ENCODE measurements at regions not wholly inside any gene's neighbourhood (a gene's known extent, or its start where the extent isn't known, plus 50 kb on each side); places are given as distances from the start of the nearest gene placed in this dataset.

DNA sequence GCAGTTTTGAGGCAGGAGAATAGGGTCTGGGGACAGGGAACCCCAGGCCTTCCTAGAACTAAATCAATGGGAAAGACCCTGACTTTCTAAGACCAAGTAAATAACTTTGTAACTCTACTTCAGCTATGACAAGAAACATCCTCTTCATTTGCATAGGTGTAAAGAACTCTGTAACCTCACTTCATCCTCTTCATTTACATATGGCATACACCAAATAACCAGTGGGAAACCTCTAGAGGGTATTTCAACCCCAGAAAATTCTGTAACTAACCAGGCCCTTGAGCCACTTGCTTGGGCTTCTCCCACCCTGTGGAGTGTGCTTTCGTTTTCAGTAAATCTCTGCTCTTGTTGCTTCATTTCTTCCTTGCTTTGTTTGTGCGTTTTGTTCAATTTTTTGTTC is 495.6 kb downstream of the SIPA1L2 start:
- ATAC-seq: no peak
- no peak for TF ChIP-seq ISL1 (CRISPR knock-in tag; IDR thresholded peaks at IDR 0.05)
- no peak for TF ChIP-seq ZFP30 (CRISPR knock-in tag; IDR thresholded peaks at IDR 0.05)
- TF ChIP-seq ARNTL (CRISPR knock-in tag; IDR thresholded peaks at IDR 0.05; ENCODE audit: borderline replicate concordance, low read depth): no peak
- TF ChIP-seq TOX (CRISPR knock-in tag; IDR thresholded peaks at IDR 0.05; ENCODE audit: borderline replicate concordance): no peak
- no peak for TF ChIP-seq OSR1 (CRISPR knock-in tag; IDR thresholded peaks at IDR 0.05)
- TF ChIP-seq BACH2 (CRISPR knock-in tag; IDR thresholded peaks at IDR 0.05; ENCODE audit: borderline replicate concordance): no peak
- no peak for TF ChIP-seq SNAI2 (CRISPR knock-in tag; IDR thresholded peaks at IDR 0.05)
- no peak for TF ChIP-seq ZNF70 (CRISPR knock-in tag; IDR thresholded peaks at IDR 0.05)
- TF ChIP-seq ESRRG (CRISPR knock-in tag; IDR thresholded peaks at IDR 0.05): no peak
- no peak for TF ChIP-seq PPARA (CRISPR knock-in tag; IDR thresholded peaks at IDR 0.05; ENCODE audit: borderline replicate concordance)
- TF ChIP-seq ZC3H10 (CRISPR knock-in tag; IDR thresholded peaks at IDR 0.05): no peak
- TF ChIP-seq TCF4 (CRISPR knock-in tag; IDR thresholded peaks at IDR 0.05; ENCODE audit: borderline replicate concordance): no peak
- TF ChIP-seq, protein P1, sequence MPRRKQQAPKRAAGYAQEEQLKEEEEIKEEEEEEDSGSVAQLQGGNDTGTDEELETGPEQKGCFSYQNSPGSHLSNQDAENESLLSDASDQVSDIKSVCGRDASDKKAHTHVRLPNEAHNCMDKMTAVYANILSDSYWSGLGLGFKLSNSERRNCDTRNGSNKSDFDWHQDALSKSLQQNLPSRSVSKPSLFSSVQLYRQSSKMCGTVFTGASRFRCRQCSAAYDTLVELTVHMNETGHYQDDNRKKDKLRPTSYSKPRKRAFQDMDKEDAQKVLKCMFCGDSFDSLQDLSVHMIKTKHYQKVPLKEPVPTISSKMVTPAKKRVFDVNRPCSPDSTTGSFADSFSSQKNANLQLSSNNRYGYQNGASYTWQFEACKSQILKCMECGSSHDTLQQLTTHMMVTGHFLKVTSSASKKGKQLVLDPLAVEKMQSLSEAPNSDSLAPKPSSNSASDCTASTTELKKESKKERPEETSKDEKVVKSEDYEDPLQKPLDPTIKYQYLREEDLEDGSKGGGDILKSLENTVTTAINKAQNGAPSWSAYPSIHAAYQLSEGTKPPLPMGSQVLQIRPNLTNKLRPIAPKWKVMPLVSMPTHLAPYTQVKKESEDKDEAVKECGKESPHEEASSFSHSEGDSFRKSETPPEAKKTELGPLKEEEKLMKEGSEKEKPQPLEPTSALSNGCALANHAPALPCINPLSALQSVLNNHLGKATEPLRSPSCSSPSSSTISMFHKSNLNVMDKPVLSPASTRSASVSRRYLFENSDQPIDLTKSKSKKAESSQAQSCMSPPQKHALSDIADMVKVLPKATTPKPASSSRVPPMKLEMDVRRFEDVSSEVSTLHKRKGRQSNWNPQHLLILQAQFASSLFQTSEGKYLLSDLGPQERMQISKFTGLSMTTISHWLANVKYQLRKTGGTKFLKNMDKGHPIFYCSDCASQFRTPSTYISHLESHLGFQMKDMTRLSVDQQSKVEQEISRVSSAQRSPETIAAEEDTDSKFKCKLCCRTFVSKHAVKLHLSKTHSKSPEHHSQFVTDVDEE (CRISPR knock-in tag; IDR thresholded peaks at IDR 0.05): no peak
- TF ChIP-seq CSDC2 (CRISPR knock-in tag; IDR thresholded peaks at IDR 0.05): no peak

DNA sequence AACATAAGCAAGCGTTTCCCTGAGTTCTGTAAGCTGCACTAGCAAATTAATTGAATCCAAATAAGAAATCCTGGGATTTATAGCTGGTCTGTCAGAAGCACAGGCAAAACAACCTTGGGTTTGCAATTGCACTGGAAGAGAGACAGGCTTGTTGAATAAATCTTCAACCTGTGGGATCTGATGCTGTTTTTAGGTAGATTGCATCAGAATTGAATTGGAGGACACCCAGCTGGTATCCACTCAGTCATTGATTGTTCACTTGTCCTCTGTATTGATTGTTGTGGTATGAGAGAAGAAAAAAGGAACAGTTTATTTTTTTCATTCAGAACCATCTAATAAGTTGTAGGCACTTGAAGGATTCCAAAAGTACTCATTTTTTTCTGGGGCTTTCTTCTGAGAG is 497.4 kb downstream of the SIPA1L2 start:
- TF ChIP-seq, protein P2, sequence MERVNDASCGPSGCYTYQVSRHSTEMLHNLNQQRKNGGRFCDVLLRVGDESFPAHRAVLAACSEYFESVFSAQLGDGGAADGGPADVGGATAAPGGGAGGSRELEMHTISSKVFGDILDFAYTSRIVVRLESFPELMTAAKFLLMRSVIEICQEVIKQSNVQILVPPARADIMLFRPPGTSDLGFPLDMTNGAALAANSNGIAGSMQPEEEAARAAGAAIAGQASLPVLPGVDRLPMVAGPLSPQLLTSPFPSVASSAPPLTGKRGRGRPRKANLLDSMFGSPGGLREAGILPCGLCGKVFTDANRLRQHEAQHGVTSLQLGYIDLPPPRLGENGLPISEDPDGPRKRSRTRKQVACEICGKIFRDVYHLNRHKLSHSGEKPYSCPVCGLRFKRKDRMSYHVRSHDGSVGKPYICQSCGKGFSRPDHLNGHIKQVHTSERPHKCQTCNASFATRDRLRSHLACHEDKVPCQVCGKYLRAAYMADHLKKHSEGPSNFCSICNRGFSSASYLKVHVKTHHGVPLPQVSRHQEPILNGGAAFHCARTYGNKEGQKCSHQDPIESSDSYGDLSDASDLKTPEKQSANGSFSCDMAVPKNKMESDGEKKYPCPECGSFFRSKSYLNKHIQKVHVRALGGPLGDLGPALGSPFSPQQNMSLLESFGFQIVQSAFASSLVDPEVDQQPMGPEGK (CRISPR knock-in tag; IDR thresholded peaks at IDR 0.05; ENCODE audit: borderline replicate concordance): no peak
- no peak for TF ChIP-seq ZNF8 (CRISPR knock-in tag; IDR thresholded peaks at IDR 0.05)
- TF ChIP-seq ZC3H10 (CRISPR knock-in tag; IDR thresholded peaks at IDR 0.05): no peak
- TF ChIP-seq, protein P3, sequence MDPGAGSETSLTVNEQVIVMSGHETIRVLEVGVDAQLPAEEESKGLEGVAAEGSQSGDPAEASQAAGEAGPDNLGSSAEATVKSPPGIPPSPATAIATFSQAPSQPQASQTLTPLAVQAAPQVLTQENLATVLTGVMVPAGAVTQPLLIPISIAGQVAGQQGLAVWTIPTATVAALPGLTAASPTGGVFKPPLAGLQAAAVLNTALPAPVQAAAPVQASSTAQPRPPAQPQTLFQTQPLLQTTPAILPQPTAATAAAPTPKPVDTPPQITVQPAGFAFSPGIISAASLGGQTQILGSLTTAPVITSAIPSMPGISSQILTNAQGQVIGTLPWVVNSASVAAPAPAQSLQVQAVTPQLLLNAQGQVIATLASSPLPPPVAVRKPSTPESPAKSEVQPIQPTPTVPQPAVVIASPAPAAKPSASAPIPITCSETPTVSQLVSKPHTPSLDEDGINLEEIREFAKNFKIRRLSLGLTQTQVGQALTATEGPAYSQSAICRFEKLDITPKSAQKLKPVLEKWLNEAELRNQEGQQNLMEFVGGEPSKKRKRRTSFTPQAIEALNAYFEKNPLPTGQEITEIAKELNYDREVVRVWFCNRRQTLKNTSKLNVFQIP (CRISPR knock-in tag; IDR thresholded peaks at IDR 0.05; ENCODE audit: borderline replicate concordance, low read depth): no peak
- TF ChIP-seq CSDC2 (CRISPR knock-in tag; IDR thresholded peaks at IDR 0.05): no peak
- TF ChIP-seq TOX (CRISPR knock-in tag; IDR thresholded peaks at IDR 0.05; ENCODE audit: borderline replicate concordance): no peak
- TF ChIP-seq OSR1 (CRISPR knock-in tag; IDR thresholded peaks at IDR 0.05): no peak
- TF ChIP-seq ZNF565 (CRISPR knock-in tag; conservative IDR thresholded peaks at IDR 0.05; ENCODE audit: low read depth): no peak
- no peak for TF ChIP-seq SNAI2 (CRISPR knock-in tag; IDR thresholded peaks at IDR 0.05)
- TF ChIP-seq GLIS3 (CRISPR knock-in tag; IDR thresholded peaks at IDR 0.05): no peak
- TF ChIP-seq ARNTL (CRISPR knock-in tag; IDR thresholded peaks at IDR 0.05; ENCODE audit: borderline replicate concordance, low read depth): no peak
- TF ChIP-seq BACH2 (CRISPR knock-in tag; IDR thresholded peaks at IDR 0.05; ENCODE audit: borderline replicate concordance): no peak
- ATAC-seq: no peak

DNA sequence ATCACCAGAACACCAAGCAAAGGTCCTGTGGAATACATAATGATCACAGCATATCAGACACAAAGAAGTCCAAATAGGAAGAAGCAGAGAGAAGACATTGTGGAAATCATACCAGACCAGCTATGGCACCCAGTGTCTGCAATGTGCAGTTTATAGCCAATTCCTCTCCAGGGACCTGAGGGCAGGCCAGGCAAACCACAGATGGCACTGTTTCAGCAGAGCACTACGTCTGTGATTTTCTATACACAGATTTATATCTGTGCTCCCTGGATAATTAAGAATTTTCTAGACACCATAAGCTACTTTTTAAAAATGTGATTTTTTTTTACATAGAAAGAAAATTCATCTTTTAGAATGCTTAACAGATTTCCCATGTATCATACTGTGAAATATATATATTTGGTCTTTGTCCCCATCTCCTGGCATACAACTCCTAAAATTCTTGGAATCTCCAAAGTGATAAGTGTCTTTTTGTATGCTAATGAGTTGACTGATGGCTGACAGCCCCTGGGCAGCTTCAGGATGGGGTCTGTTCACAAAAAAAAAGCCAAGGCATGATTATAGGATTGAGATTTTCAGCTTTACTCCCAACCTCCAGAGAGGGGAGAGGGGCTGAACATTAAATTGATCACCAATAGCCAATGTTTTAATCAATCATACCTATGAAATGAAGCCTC is 498.1 kb downstream of the SIPA1L2 start:
- TF ChIP-seq ISL1 (CRISPR knock-in tag; IDR thresholded peaks at IDR 0.05) (no peak), ARNTL (CRISPR knock-in tag; IDR thresholded peaks at IDR 0.05; ENCODE audit: borderline replicate concordance, low read depth) (no peak), ZC3H10 (CRISPR knock-in tag; IDR thresholded peaks at IDR 0.05) (no peak), RARB (CRISPR knock-in tag; IDR thresholded peaks at IDR 0.05) (no peak), TCF4 (CRISPR knock-in tag; IDR thresholded peaks at IDR 0.05; ENCODE audit: borderline replicate concordance) (no peak), GLIS3 (CRISPR knock-in tag; IDR thresholded peaks at IDR 0.05) (no peak), ZNF70 (CRISPR knock-in tag; IDR thresholded peaks at IDR 0.05) (no peak), TOX (CRISPR knock-in tag; IDR thresholded peaks at IDR 0.05; ENCODE audit: borderline replicate concordance) (no peak)
- TF ChIP-seq, protein P3 (CRISPR knock-in tag; IDR thresholded peaks at IDR 0.05; ENCODE audit: borderline replicate concordance, low read depth): no peak
- TF ChIP-seq, protein P4, sequence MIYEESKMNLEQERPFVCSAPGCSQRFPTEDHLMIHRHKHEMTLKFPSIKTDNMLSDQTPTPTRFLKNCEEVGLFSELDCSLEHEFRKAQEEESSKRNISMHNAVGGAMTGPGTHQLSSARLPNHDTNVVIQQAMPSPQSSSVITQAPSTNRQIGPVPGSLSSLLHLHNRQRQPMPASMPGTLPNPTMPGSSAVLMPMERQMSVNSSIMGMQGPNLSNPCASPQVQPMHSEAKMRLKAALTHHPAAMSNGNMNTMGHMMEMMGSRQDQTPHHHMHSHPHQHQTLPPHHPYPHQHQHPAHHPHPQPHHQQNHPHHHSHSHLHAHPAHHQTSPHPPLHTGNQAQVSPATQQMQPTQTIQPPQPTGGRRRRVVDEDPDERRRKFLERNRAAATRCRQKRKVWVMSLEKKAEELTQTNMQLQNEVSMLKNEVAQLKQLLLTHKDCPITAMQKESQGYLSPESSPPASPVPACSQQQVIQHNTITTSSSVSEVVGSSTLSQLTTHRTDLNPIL (CRISPR knock-in tag; IDR thresholded peaks at IDR 0.05; ENCODE audit: low read depth): no peak
- TF ChIP-seq, protein P1 (CRISPR knock-in tag; IDR thresholded peaks at IDR 0.05): no peak
- TF ChIP-seq, protein P2 (CRISPR knock-in tag; IDR thresholded peaks at IDR 0.05; ENCODE audit: borderline replicate concordance): no peak
- ATAC-seq: no peak
